K562 (cell line): ENCODE measurements at regions not wholly inside any gene's neighbourhood (a gene's known extent, or its start where the extent isn't known, plus 50 kb on each side); places are given as distances from the start of the nearest gene placed in this dataset.

ENCODE experiments used
- ATAC-seq: fragments of 200-7000 bp; cut with Tn5 transposase; 3 replicates; pipeline ENCODE4 v1.9.1; 2020; ENCODE audit warnings: moderate library complexity
- BruUV-seq: library from RNA; stranded (reverse); fragments of 400-500 nt; replicated peaks from 2 replicates; lab custom pipeline; 2021; lab: Mats Ljungman, UMichigan
- CTCF ChIA-PET: fragments of 300-600 bp; formaldehyde crosslinking; extraction: SDS; loops from one replicate; lab custom pipeline; 2021; ENCODE audit warnings: low intra/inter-chr PET ratio; lab: Yijun Ruan, JAX
- POLR2A ChIA-PET: fragments of 300-600, 350-650 bp; sonication (Branson Sonifier 250); formaldehyde crosslinking; extraction: SDS; loops from one replicate; lab custom pipeline; 2021; ENCODE audit warnings: antibody characterized with exemption, inconsistent platforms; lab: Yijun Ruan, JAX
- DNase-seq, 4 experiments: peaks; one replicate each; pipeline versions ENCODE4 v3.0.0 to v3.0.0-alpha.2; 2011 to 2018; ENCODE audit warnings: low spot score in 3 of 4, mixed read lengths in 3 of 4; ENCODE audit errors: extremely low read depth in 1 of 4
- FAIRE-seq: peaks from 2 replicates; lab custom pipeline; 2011; peaks lifted over from hg19 to GRCh38; lab: Jason Lieb, UNC
- H2AFZ ChIP-seq: 2 replicates; pipeline ENCODE4 v1.6.0; 2011; ENCODE audit warnings: low read depth, low read length, control low read depth, inconsistent platforms
- H3K27ac ChIP-seq: fragments of 200-600 bp; 3 replicates; pipeline ENCODE4 v1.8.0; 2011; ENCODE audit warnings: low read depth, mild to moderate bottlenecking, control low read depth, inconsistent platforms, low read length, moderate library complexity, mixed read lengths; ENCODE audit errors: extremely low read depth
- H3K27me3 ChIP-seq, 2 experiments: fragments of 300-600 bp in 1 of 2; 2 replicates in 1 of 2; 3 replicates in 1 of 2; pipeline versions ENCODE4 v1.6.0 to v1.8.0; 2011; ENCODE audit warnings: inconsistent platforms in 2 of 2, low read length in 2 of 2, mild to moderate bottlenecking in 1 of 2, mixed read lengths in 1 of 2, moderate library complexity in 1 of 2; ENCODE audit not compliant: control insufficient read depth in 2 of 2, insufficient read depth in 2 of 2
- H3K36me3 ChIP-seq: fragments of 300-600 bp; 3 replicates; pipeline ENCODE4 v1.8.0; 2011; ENCODE audit warnings: mild to moderate bottlenecking, low read length, inconsistent platforms; ENCODE audit not compliant: control insufficient read depth, insufficient read depth
- H3K4me1 ChIP-seq, 2 experiments: fragments of 200-600 bp in 1 of 2; replicated peaks in 1 of 2; 2 replicates in 1 of 2; 3 replicates in 1 of 2; pipeline versions ENCODE4 v1.5.1 to v1.8.0; 2011; ENCODE audit warnings: inconsistent platforms in 2 of 2, low read length in 2 of 2, mild to moderate bottlenecking in 1 of 2, mixed read lengths in 1 of 2, moderate library complexity in 1 of 2; ENCODE audit not compliant: control insufficient read depth in 2 of 2, insufficient read depth in 2 of 2
- H3K4me2 ChIP-seq: 2 replicates; pipeline ENCODE4 v1.6.1; 2011; ENCODE audit warnings: low read length, control low read depth, inconsistent platforms, mixed read lengths; ENCODE audit not compliant: insufficient read depth
- H3K4me3 ChIP-seq: fragments of 200-600 bp; sonication (generic), shearing (Covaris generic); 2 replicates; pipeline ENCODE4 v1.5.1; 2016; ENCODE audit warnings: control low read depth, inconsistent platforms
- H3K79me2 ChIP-seq: fragments of 200-600 bp; 3 replicates; pipeline ENCODE4 v1.8.0; 2011; ENCODE audit warnings: low read length, inconsistent platforms; ENCODE audit not compliant: control insufficient read depth, insufficient read depth
- H3K9ac ChIP-seq, 2 experiments: 2 replicates each; pipeline versions ENCODE4 v1.6.0 to v1.6.1; 2011; ENCODE audit warnings: low read depth in 2 of 2, low read length in 2 of 2, control low read depth in 1 of 2, inconsistent platforms in 1 of 2, mild to moderate bottlenecking in 1 of 2, mixed read lengths in 1 of 2; ENCODE audit not compliant: insufficient read depth in 1 of 2
- H3K9me1 ChIP-seq: one replicate; pipeline ENCODE4 v1.6.0; 2011; ENCODE audit warnings: inconsistent platforms, mild to moderate bottlenecking, low read length, moderate library complexity; ENCODE audit not compliant: control insufficient read depth, insufficient read depth
- H3K9me3 ChIP-seq: replicated peaks from 2 replicates; pipeline ENCODE4 v1.5.1; 2011; ENCODE audit warnings: low read depth, low read length, inconsistent platforms; ENCODE audit not compliant: control insufficient read depth, insufficient read depth
- H4K20me1 ChIP-seq: replicated peaks from 2 replicates; pipeline ENCODE4 v1.6.1; 2011; ENCODE audit warnings: low read length, inconsistent platforms, mixed read lengths; ENCODE audit not compliant: control insufficient read depth, insufficient read depth
- CHD1 ChIP-seq: fragments of 200-600 bp; sonication (generic); IDR thresholded peaks from one replicate; pipeline ENCODE4 v1.6.1; 2012; ENCODE audit warnings: mild to moderate bottlenecking, moderate library complexity, low read length, inconsistent platforms
- ELF1 ChIP-seq: fragments of 200-800 bp; sonication (Bioruptor generic); IDR thresholded peaks from 2 replicates; pipeline ENCODE4 v1.6.1; 2016; ENCODE audit warnings: missing genetic modification characterization, missing compliant biosample characterization
- GTF2F1 ChIP-seq: IDR thresholded peaks from 2 replicates; pipeline ENCODE4 v1.6.1; 2011; ENCODE audit warnings: low read depth, low read length, improper control_type of control experiment
- KLF1 ChIP-seq: fragments of 450-650 bp; IDR thresholded peaks from 2 replicates; pipeline ENCODE4 v1.6.1; 2016; ENCODE audit warnings: missing genetic modification characterization, missing compliant biosample characterization
- LEF1 ChIP-seq: fragments of 450-650 bp; IDR thresholded peaks from 2 replicates; pipeline ENCODE4 v1.6.1; 2016; ENCODE audit warnings: mild to moderate bottlenecking
- PHB ChIP-seq: fragments of 250-450 bp; sonication (Bioruptor Pico); IDR thresholded peaks from 2 replicates; pipeline ENCODE4 v1.5.0; 2021
- SAP30 ChIP-seq: fragments of 200-600 bp; sonication (generic); IDR thresholded peaks from 2 replicates; pipeline ENCODE4 v1.6.1; 2012; ENCODE audit warnings: borderline replicate concordance, low read depth, mild to moderate bottlenecking, moderate library complexity, low read length, control low read depth, inconsistent platforms; ENCODE audit not compliant: insufficient read depth, poor library complexity, severe bottlenecking
- TOE1 ChIP-seq, 2 experiments: fragments of 450-650 bp in 1 of 2; sonication (generic) in 1 of 2; formaldehyde crosslinking in 1 of 2; IDR thresholded peaks; 2 replicates each; pipeline versions ENCODE4 v1.7.1 to v1.8.0; 2016 to 2022; ENCODE audit warnings: borderline replicate concordance in 2 of 2, mild to moderate bottlenecking in 2 of 2, antibody characterized with exemption in 1 of 2, inconsistent platforms in 1 of 2, low read depth in 1 of 2, missing genetic modification reagents in 1 of 2, moderate library complexity in 1 of 2
- TRIM24 ChIP-seq, 2 experiments: fragments of 450-650 bp; IDR thresholded peaks; 2 replicates each; pipeline ENCODE4 v1.6.1; 2016
- WHSC1 ChIP-seq: IDR thresholded peaks from one replicate; pipeline ENCODE4 v1.6.1; 2012; ENCODE audit warnings: low read length, control low read depth, inconsistent platforms
- ZNF3 ChIP-seq: fragments of 250-450 bp; sonication (Bioruptor Pico); IDR thresholded peaks from 2 replicates; pipeline ENCODE4 v1.5.0; 2021; ENCODE audit warnings: mild to moderate bottlenecking, moderate library complexity
- ZNF507 ChIP-seq: conservative IDR thresholded peaks from 2 replicates; pipeline ENCODE4 v1.6.1; 2017; ENCODE audit warnings: missing genetic modification characterization, missing compliant biosample characterization
- ZNF589 ChIP-seq: fragments of 200-800 bp; sonication (Bioruptor generic); IDR thresholded peaks from 2 replicates; pipeline ENCODE4 v1.6.1; 2016; ENCODE audit warnings: low read depth, missing genetic modification characterization, missing compliant biosample characterization
- ZNF780A ChIP-seq: fragments of 250-450 bp; sonication (Bioruptor Pico); IDR thresholded peaks from 2 replicates; pipeline ENCODE4 v1.5.0; 2021; ENCODE audit warnings: mild to moderate bottlenecking
- WGBS: fragments of 100-300 bp; shearing (Covaris generic); methylation state at CpG from one replicate; pipeline ENCODE4 v1.1.6; 2016; ENCODE audit warnings: low coverage, mixed read lengths; ENCODE audit not compliant: insufficient coverage; ENCODE audit errors: missing lambda C conversion rate; 5-methylcytosine and 5-hydroxymethylcytosine counted together
- in situ Hi-C: fragments of 300-500 bp; cut with MboI; formaldehyde crosslinking; loops from 4 replicates; pipeline ENCODE4 v1.15.0; 2018; ENCODE audit warnings: inconsistent platforms, mixed read lengths
- intact Hi-C: fragments of 100-400 bp; cut with micrococcal nuclease; formaldehyde crosslinking; loops from 2 replicates; pipeline ENCODE4 v1.14.2; 2022

DNA sequence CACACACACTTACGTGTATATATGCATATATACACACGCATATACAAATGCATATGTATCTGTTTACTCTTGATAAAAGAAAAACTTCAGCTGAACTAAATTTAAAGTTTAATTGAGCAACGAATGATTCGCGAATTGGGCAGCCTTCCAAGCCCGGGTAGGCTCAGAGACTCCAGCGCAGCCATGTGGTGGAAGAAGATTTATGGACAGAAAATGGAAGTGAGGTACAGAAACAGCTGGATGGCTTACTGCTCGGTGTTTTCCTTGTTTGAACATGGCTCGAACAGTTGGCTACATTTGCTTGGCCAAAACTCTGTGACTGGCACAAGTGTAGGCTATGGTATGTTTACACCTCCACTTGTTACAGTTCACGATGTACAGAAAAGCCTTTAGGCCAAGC is 239.3 kb upstream of the PRDM9 start:
- Histone ChIP-seq H3K9me1 (no peaks in the 10 kb centered on the region), H3K9ac (no peak overlapping the region), H3K79me2 (no peaks in the 10 kb centered on the region), H3K36me3 (no peaks in the 10 kb centered on the region), H3K4me1 (no peaks in the 10 kb centered on the region), H3K27me3 (no peaks in the 10 kb centered on the region), H4K20me1 (no peaks in the 10 kb centered on the region), H3K27ac (no peak overlapping the region), H2AFZ (no peak overlapping the region), H3K9me3 (peaks cover 1% of the 10 kb centered on the region; the same call in 1 of the 2 replicates), H3K4me2 (no peak overlapping the region), H3K4me3 (no peak overlapping the region)
- ATAC-seq (no peak), FAIRE-seq (no peak), DNase-seq (peak in 1 of 4 experiments; percentile 1)
- WGBS: 2% methylated on average over 10 of the region's 10 CpGs
- BruUV-seq: no TSS peak
- ChIA-PET CTCF (no interaction called here), POLR2A (no interaction called here)
- intact Hi-C loops (no loop called here), in situ Hi-C loops (no loop called here)
- no peak for TF ChIP-seq LEF1
- no peak for TF ChIP-seq TOE1 (IDR thresholded peaks at IDR 0.05; ENCODE audit: borderline replicate concordance)
- no peak for TF ChIP-seq TOE1 (CRISPR knock-in tag; IDR thresholded peaks at IDR 0.05; ENCODE audit: borderline replicate concordance, low read depth)
- no peak for TF ChIP-seq GTF2F1
- TF ChIP-seq CHD1: no peak
- no peak for TF ChIP-seq KLF1 (tag)
- no peak for TF ChIP-seq WHSC1
- TF ChIP-seq ZNF3 (CRISPR knock-in tag): no peak
- TF ChIP-seq ZNF780A (CRISPR knock-in tag): no peak
- no peak for TF ChIP-seq TRIM24 (IDR thresholded peaks at IDR 0.05)
- TF ChIP-seq SAP30: no peak
- no peak for TF ChIP-seq ZNF589 (CRISPR knock-in tag)
- TF ChIP-seq ZNF507 (tag): no peak
- TF ChIP-seq ELF1 (tag): no peak
- TF ChIP-seq PHB (CRISPR knock-in tag): no peak
